NCI-H526 (cell line): ENCODE measurements at regions not wholly inside any gene's neighbourhood (a gene's known extent, or its start where the extent isn't known, plus 50 kb on each side); places are given as distances from the start of the nearest gene placed in this dataset.
"Not testable (repeated sequence)": the region's sequence is repeated elsewhere in the genome, so short reads cannot be mapped to it uniquely, and the experiment has no call there.

Experiments used
- DNase-seq, 2 experiments: peaks; one replicate each; lab custom pipeline; 2025; lab: John Stamatoyannopoulos, UW

- no peak for DNase-seq
Measured at GRCh38 chr1:232579958-232580941, 49.7 kb downstream of the SIPA1L2 start.

DNA sequence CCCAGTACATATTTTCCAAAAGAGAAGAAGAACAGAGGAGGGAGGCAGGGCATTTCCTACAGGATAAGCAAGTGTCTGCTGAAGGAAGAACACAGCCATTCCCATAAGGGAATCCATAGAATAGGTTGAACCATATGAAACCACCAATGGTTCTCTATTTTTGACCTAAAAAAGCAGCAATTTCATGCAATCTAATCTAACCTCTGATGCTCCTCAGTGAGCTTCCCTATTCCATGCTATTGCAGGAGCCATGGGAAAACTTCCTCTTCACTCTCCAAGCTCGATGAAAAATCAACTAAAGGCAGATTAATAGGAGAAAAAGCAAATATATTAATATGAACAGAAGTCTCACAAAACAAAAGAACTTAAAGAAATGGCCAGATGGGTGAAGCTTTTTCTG is 50.5 kb downstream of the SIPA1L2 start:
- no peak for DNase-seq

DNA sequence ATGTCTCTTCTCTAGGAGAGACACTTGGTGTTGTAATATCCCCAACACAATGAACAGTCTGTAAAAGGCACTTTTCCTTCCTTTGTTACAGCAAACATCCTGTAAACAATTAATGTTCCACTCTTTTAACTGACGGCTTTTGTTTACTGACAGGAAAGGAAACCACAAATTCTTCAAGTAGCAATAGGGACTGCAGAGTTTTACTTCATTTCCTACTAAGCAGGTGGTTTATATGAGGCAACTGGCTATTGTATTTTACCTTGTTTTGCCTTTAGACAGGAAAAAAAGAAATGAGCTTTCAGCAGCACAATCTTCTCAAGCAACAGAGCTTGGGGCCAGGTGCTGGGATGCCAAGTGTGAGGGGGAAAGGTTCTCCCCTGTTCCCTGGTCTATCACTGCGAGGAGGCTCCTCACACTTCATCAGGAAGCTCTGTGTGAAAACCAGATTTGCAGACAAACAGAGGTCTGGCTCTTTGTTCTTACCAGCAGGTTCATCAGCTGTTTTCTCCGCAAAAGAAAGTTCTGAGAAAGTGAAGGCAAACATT is 51.2 kb downstream of the SIPA1L2 start:
- DNase-seq: no peak

DNA sequence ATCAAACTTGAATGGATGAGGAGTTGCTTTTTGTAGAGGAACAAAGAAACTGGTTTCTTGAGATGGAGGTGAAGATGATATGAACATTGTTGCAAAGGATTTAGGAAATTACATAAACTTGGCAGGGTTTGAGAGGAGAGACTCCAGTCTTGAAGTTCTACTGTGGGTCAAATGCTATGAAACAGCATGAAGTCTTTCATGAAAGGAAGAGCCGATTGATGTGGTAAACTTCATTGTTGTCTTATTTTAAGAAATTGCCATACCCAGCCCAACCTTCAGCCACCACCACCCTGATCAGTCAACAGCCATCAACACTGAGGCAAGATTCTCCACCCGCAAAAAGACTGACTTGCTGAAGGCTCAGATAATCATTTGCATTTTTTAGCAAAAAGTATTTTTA is 52.2 kb downstream of the SIPA1L2 start:
- DNase-seq: no peak

DNA sequence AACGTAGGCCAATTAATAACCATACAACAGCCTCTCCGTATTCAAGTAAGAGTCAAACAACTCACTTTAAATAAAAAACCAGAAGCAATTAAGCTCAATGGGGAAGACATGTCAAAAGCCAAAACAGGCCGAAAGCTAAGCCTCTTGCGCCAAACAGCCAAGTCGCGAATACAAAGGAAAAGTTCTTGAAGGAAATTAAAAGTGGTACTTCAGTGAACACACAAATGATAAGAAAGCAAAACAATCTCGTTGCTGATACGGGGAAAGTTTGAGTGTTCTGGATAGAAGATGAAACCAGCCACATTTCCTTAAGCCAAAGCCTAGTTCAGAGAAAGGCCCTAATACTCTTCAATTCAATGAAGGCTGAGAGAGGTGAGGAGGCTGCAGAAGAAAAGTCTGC is 53.4 kb downstream of the SIPA1L2 start:
- no peak for DNase-seq

GRCh38 chr1:232575763-232576040 is 54.2 kb downstream of the SIPA1L2 start:
- DNase-seq: no peak

DNA sequence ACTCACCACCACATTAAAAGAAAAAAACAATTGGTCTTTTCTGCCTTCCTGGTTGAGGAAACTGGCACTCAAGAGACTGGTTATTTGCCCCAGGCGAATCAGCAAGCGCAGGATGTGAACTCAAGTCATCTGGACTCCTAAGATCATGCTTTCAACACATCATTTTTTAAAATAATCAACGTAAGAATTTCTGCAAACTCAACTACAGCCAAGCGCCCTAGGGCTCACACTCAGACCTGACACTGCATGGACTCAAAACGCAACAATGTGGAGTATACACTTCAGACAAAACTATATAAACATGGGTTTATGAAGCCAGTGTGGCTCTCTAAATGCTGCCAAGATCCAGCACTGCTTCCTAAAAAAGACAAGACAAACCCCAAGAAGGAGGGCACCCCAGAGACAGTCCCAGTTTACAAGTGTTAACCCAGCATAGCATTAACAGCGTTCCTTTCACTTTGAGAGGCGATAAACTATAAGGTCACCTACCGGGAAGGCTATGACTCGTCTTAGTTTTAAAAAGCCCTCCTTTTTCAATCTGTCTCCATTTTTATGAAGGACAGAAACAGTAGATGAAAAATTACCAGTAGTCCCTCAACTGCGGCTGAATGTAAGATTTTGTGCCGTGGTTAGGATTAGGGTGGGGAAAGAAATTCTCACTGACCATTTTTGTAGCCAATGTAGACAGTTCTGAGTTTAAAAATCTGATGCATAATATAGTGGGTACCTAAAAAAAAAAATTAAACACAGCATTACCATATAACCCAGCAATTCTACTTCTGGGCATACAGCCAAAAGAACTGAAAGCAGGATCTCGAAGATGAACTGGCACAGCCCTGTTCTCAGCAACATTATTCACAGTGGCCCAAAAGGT is 54.8 kb downstream of the SIPA1L2 start:
- no peak for DNase-seq

DNA sequence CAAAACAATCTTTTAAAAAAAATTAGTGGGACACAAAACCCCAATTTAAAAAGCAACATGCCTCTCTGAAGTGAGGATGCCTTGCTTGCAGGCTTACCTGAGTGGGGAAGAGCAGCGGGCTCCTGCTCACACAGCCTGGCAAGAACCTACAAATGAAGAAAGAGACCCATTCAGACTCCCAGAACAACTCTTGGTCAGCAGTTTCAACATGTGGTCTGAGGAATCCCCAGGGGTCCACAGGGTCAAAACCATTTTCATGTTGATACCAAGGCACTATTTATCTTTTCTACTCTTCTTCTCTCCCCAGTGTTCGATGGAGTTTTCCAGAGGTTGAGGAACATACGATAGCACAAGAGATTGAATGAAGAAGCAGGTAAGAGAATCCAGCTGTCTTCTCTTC is 55.9 kb downstream of the SIPA1L2 start:
- no peak for DNase-seq

GRCh38 chr1:232571523-232571922 is 58.4 kb downstream of the SIPA1L2 start:
- DNase-seq: no peak

GRCh38 chr1:232570007-232570406 is 59.9 kb downstream of the SIPA1L2 start:
- no peak for DNase-seq

- DNase-seq: not testable (repeated sequence)
Measured at GRCh38 chr1:232569554-232569921, 60.4 kb downstream of the SIPA1L2 start.

DNA sequence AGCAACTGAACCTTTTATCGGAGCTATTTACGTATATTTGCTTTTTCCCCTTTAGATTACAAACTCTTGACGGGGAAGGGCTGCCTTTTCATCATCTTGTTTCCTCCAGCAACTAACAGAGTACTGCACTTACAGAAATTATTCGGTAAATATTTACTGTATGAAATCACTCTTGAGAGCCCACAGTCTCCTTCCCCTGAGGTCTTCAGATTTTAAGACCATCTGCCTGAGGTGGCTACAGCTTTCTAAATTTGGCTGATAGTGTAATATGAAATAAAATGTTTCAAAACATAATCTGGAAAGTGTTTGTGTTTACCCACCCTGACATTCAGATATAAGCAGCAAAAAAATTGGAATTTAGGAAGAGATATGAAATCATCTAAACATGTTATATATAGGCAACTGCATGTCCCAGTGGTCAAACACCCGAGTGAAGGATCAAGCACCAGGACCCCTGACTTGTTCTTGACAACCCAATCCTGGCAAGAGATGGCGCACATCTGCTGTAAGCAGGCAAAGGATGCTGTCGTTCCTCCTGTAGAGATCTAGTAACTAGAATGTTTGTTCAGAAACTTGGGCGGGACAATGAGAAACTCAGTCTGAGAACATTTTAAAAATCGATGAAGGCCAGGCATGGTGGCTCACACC is 60.9 kb downstream of the SIPA1L2 start:
- DNase-seq: no peak

- no peak for DNase-seq
Measured at GRCh38 chr1:232568331-232568852, 61.5 kb downstream of the SIPA1L2 start.

DNA sequence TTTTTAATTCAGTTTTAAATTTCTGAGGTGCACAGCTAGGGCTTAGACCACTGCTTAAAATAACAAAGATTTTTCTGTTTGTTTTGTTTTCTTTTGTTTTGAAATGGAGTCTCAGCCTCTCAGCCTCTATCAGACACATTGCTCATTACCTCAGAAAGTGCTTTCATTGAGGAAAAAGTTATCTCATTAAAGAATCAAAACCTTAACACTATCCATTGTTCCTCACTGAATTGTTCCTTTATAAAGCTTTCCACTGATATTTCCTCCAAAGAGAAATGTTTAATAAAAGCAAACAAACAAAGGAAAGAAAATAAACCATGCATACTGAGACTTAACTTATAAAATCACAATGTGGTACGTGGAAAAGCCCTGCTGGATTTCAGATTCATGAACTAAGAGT is 63.8 kb downstream of the SIPA1L2 start:
- DNase-seq: no peak

- DNase-seq: no peak
Measured at GRCh38 chr1:232562855-232563510, 67.0 kb downstream of the SIPA1L2 start.

DNA sequence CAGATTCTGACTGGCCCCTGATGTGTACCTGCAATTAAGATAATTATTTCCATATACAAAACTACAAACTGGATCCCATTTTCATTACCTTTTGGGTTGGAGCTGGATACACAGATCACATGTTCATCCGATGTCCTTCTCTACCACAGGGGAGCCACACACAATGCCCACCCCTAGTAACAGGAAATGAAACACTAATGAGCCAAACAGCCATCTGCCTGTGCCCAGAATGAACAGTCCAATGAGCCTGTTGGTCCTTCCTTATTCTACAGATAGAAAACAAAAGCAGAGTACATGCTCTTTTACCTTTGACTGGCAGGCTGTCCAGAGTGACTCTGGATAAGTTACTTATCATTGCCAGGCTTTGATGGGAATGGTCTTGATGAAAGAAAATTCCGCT is 68.6 kb downstream of the SIPA1L2 start:
- DNase-seq: no peak

DNA sequence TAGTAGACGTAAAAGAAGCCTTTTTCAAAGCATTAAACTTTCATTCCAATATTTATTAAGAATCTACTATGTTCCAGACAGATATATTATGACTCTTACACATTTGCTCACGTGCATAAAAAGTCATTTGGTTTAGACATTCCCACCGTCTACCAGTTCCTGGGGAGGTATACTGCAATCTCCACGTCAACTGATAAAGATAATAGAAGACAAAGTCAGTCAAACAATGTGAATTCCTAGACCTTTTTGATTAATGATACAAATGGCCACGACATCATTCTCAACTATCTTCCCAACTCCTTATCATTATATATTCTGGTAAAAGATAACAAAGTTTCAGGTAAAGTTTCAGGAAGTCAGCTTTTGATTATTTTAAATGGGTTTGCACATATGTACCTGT is 69.0 kb downstream of the SIPA1L2 start:
- no peak for DNase-seq

DNA sequence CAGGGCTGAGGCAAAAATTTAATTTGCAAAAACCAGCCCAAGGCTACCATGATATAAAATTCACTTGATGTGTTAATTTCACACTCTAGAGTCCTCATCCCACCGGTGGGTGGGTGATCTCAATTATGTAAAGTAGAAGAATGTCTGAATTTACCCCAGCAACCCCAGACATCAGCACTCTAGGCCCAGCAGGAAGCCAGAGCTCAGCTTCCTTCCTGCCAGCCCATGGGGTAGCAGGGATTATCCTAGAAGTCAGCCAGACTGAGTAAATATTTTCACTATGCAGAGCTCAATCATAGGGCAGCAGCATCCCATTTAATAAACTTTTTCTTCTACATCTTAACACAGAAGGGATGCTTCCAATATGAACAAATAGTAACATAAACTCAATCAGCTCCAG is 71.0 kb downstream of the SIPA1L2 start:
- DNase-seq: no peak

DNA sequence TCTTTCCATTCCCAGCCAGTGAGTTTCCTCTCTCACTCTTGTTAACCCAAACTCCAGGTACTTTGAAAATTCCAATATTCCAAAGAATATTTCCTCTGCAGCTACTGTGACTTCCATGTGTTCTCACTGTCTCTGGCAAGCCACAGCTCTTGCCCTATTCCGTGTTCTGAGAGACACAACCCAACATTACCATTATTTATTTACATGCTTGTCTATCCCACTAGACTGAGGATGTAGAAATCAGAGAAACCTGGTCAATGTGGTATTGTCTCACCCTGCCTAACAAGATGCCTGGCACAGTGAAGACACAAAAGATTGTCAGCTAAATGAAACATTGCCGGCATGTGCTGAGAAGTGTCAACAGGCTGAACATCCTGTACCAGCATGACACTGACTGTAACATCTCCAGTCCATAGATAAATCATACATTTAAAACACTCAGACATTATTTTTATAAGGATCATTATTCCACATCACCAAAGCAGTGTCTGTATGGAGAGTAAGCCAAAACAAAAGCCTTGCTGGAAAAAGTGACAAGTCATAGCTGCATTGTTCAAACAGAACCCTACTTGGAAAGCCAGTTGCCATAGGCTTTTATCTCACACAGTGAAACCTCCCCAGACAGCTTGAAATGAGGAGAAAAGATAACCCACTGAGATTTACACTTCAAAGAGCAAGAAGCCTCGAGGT is 72.3 kb downstream of the SIPA1L2 start:
- DNase-seq: no peak

DNA sequence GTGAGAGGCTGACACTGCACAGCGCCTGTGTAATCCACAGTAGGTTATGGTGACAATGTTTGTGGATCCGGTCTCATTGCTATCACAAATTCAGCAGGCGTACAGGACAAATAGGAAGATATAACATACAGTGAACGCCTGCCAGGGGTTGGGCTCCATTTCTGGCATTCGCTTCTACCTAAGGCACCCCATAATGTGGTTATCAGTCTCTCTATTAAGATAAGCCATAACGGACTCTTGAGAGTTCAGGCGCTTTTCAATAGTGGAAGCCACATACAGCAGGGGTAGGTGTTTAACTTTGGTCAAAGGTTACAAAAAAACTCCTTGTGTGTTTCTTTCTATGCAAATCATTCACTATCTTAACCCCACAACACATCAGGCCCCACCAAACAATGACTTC is 72.8 kb downstream of the SIPA1L2 start:
- DNase-seq: no peak

DNA sequence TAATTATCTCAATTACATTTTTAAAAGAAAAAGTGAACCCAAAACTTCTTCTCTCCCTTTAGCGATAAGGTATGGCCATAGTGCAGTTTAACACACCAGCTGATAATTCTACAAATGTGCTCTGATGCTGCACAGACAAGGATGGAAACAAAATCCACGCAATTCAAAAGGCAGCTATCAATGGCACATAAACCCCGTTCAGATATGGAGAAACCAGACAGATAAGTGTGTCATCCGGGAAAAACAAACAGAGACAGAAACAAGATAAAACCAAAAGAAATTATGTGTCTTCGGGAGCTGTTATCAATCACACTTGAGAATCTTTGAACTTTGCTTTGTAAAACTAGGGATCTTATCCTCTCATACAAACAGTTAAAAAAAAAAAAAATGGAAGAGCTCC is 73.6 kb downstream of the SIPA1L2 start:
- DNase-seq: no peak
